GM23338 (cell line): ENCODE measurements at regions not wholly inside any gene's neighbourhood (a gene's known extent, or its start where the extent isn't known, plus 50 kb on each side); places are given as distances from the start of the nearest gene placed in this dataset.

Experiments used
- ATAC-seq: fragments of 200-7000 bp; cut with Tn5 transposase; 3 replicates; pipeline ENCODE4 v1.9.1; 2020
- DNase-seq: peaks from one replicate; pipeline ENCODE4 v3.0.0-alpha.2; 2015; ENCODE audit warnings: low spot score
- H2AFZ ChIP-seq: fragments of 200-600 bp; sonication (generic); 2 replicates; pipeline ENCODE4 v1.8.0; 2016; ENCODE audit warnings: antibody characterized with exemption, mild to moderate bottlenecking, moderate library complexity
- H3F3A ChIP-seq: fragments of 200-600 bp; sonication (generic); replicated peaks from 2 replicates; pipeline ENCODE4 v1.8.0; 2017; ENCODE audit warnings: antibody characterized with exemption, mixed run types, low read depth
- H3K27ac ChIP-seq: fragments of 200-600 bp; sonication (generic); 2 replicates; pipeline ENCODE4 v1.6.1; 2016; ENCODE audit warnings: low read depth
- H3K27me3 ChIP-seq: fragments of 200-600 bp; sonication (generic); 2 replicates; pipeline ENCODE4 v1.8.0; 2016; ENCODE audit warnings: mild to moderate bottlenecking, mixed run types, moderate library complexity; ENCODE audit not compliant: insufficient read depth
- H3K36me3 ChIP-seq: fragments of 200-600 bp; sonication (generic); 2 replicates; pipeline ENCODE4 v1.8.0; 2016; ENCODE audit warnings: mild to moderate bottlenecking; ENCODE audit not compliant: insufficient read depth
- H3K4me1 ChIP-seq: fragments of 200-600 bp; sonication (generic); 2 replicates; pipeline ENCODE4 v1.8.0; 2016; ENCODE audit warnings: mild to moderate bottlenecking, moderate library complexity; ENCODE audit not compliant: insufficient read depth
- H3K4me2 ChIP-seq: fragments of 200-600 bp; sonication (generic); 2 replicates; pipeline ENCODE4 v1.7.1; 2017; ENCODE audit warnings: mixed run types
- H3K4me3 ChIP-seq: fragments of 200-600 bp; sonication (generic); 2 replicates; pipeline ENCODE4 v1.6.1; 2016; ENCODE audit warnings: mixed run types
- H3K79me2 ChIP-seq: fragments of 200-600 bp; sonication (generic); replicated peaks from 2 replicates; pipeline ENCODE4 v1.8.0; 2017; ENCODE audit warnings: mild to moderate bottlenecking; ENCODE audit not compliant: insufficient read depth
- H3K9me2 ChIP-seq: fragments of 200-600 bp; sonication (generic); 2 replicates; pipeline ENCODE4 v1.8.0; 2017; ENCODE audit not compliant: insufficient read depth
- H4K20me1 ChIP-seq: fragments of 200-600 bp; sonication (generic); replicated peaks from 2 replicates; pipeline ENCODE4 v1.8.0; 2017; ENCODE audit warnings: mild to moderate bottlenecking; ENCODE audit not compliant: insufficient read depth
- H3K27ac Mint-ChIP-seq: 2 replicates; pipeline ENCODE4 v1.8.0; 2020; ENCODE audit warnings: inconsistent platforms, mild to moderate bottlenecking, moderate library complexity, mixed read lengths
- H3K27me3 Mint-ChIP-seq: 3 replicates; pipeline ENCODE4 v1.8.0; 2022; ENCODE audit warnings: low read depth, mild to moderate bottlenecking, moderate library complexity, mixed read lengths, inconsistent platforms; ENCODE audit not compliant: insufficient read depth, poor library complexity
- H3K36me3 Mint-ChIP-seq: 3 replicates; pipeline ENCODE4 v1.8.0; 2021; ENCODE audit warnings: low read depth, mild to moderate bottlenecking, inconsistent platforms, moderate library complexity, mixed read lengths
- H3K4me1 Mint-ChIP-seq: 3 replicates; pipeline ENCODE4 v1.8.0; 2020; ENCODE audit warnings: mild to moderate bottlenecking, inconsistent platforms, mixed read lengths
- H3K4me3 Mint-ChIP-seq: 3 replicates; pipeline ENCODE4 v1.8.0; 2021; ENCODE audit warnings: moderate library complexity, mild to moderate bottlenecking, inconsistent platforms, mixed read lengths
- H3K9me3 Mint-ChIP-seq: 3 replicates; pipeline ENCODE4 v1.8.0; 2020; ENCODE audit warnings: moderate library complexity, mild to moderate bottlenecking, inconsistent platforms, mixed read lengths
- CREB1 ChIP-seq: fragments of 250-450 bp; sonication (Bioruptor Pico); IDR thresholded peaks from 2 replicates; pipeline ENCODE4 v1.5.0; 2020; ENCODE audit warnings: low read depth, mild to moderate bottlenecking, moderate library complexity
- EZH2 ChIP-seq: fragments of 200-600 bp; sonication (generic); IDR thresholded peaks from one replicate; pipeline ENCODE4 v1.8.0; 2017; ENCODE audit warnings: antibody characterized with exemption, mild to moderate bottlenecking, low read depth; ENCODE audit not compliant: unreplicated experiment
- EZH2phosphoT487 ChIP-seq: fragments of 200-600 bp; sonication (generic); IDR thresholded peaks from one replicate; pipeline ENCODE4 v1.8.1; 2018; ENCODE audit warnings: antibody characterized with exemption; ENCODE audit not compliant: unreplicated experiment
- JUNB ChIP-seq: IDR thresholded peaks from one replicate; pipeline ENCODE4 v1.6.1; 2016; ENCODE audit warnings: antibody characterized with exemption; ENCODE audit not compliant: unreplicated experiment
- NANOG ChIP-seq: IDR thresholded peaks from 2 replicates; pipeline ENCODE4 v1.6.1; 2016; ENCODE audit warnings: antibody characterized with exemption, borderline replicate concordance
- STAT1 ChIP-seq: IDR thresholded peaks from one replicate; pipeline ENCODE4 v1.6.1; 2016; ENCODE audit warnings: antibody characterized with exemption; ENCODE audit not compliant: unreplicated experiment
- ZNF114 ChIP-seq: fragments of 250-450 bp; sonication (Bioruptor Pico); IDR thresholded peaks from 2 replicates; pipeline ENCODE4 v1.5.0; 2020; ENCODE audit warnings: mild to moderate bottlenecking, moderate library complexity
- ZNF331 ChIP-seq: fragments of 250-450 bp; sonication (Bioruptor Pico); IDR thresholded peaks from 2 replicates; pipeline ENCODE4 v1.5.0; 2020; ENCODE audit warnings: low read depth, mild to moderate bottlenecking, moderate library complexity
- TF ChIP-seq, protein P1 (sequence below): IDR thresholded peaks from one replicate; pipeline ENCODE4 v1.6.1; 2018; ENCODE audit warnings: antibody characterized with exemption; ENCODE audit not compliant: unreplicated experiment
- TF ChIP-seq, protein P2 (sequence below): fragments of 250-450 bp; sonication (Bioruptor Pico); IDR thresholded peaks from 2 replicates; pipeline ENCODE4 v1.5.0; 2020; ENCODE audit warnings: mild to moderate bottlenecking, moderate library complexity
- TF ChIP-seq, protein P3 (sequence below), 2 experiments: fragments of 200-600 bp in 1 of 2; sonication (generic) in 1 of 2; conservative IDR thresholded peaks; 2 replicates each; pipeline versions ENCODE4 v1.5.1 to v1.6.1; 2016 to 2017; ENCODE audit warnings: antibody characterized with exemption in 2 of 2, low read depth in 2 of 2, mild to moderate bottlenecking in 2 of 2, moderate library complexity in 1 of 2
- TF ChIP-seq, protein P4 (sequence below): IDR thresholded peaks from 2 replicates; pipeline ENCODE4 v1.6.1; 2016; ENCODE audit warnings: antibody characterized with exemption

DNA sequence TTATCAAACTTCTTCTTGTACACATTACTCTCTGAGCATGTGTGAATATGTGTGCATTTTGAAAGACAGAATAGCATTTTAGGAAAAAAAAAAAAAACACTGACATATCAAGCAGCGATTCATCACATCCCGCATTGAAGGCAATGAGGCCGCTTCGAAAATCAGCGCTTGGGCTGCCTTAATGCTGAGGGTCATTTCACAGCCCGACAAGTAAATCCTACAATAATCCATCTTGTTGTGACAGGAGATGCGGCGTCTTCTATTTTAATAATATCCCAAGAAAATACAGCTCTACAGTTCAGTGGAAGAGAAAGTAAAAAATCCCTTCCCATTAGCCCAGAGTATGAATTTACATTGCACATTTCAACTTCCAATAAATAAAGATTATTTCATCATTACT, 389.2 kb upstream of the GRM7 start:
- no peak overlapping the region for H3K27ac ChIP-seq
- H3K4me2 ChIP-seq, result no peak overlapping the region
- H4K20me1 ChIP-seq, result no peaks in the 10 kb centered on the region
- DNase-seq (no peak), ATAC-seq (no peak)
- Mint-ChIP-seq H3K36me3 (no peaks in the 10 kb centered on the region), H3K4me1 (no peaks in the 10 kb centered on the region; the same call in 2 of the 3 replicates), H3K27ac (no peak overlapping the region), H3K4me3 (no peak overlapping the region), H3K27me3 (no peaks in the 10 kb centered on the region), H3K9me3 (peaks cover 70% of the 10 kb centered on the region)
- no peaks in the 10 kb centered on the region for H3K79me2 ChIP-seq
- H3F3A ChIP-seq, result no peaks in the 10 kb centered on the region
- no peak overlapping the region for H2AFZ ChIP-seq
- no peaks in the 10 kb centered on the region for H3K27me3 ChIP-seq
- no peaks in the 10 kb centered on the region for H3K4me1 ChIP-seq
- H3K9me2 ChIP-seq, result no peaks in the 10 kb centered on the region
- no peak overlapping the region for H3K4me3 ChIP-seq
- no peak for TF ChIP-seq NANOG
- no peak for TF ChIP-seq ZNF114 (CRISPR knock-in tag)
- TF ChIP-seq, protein P1, sequence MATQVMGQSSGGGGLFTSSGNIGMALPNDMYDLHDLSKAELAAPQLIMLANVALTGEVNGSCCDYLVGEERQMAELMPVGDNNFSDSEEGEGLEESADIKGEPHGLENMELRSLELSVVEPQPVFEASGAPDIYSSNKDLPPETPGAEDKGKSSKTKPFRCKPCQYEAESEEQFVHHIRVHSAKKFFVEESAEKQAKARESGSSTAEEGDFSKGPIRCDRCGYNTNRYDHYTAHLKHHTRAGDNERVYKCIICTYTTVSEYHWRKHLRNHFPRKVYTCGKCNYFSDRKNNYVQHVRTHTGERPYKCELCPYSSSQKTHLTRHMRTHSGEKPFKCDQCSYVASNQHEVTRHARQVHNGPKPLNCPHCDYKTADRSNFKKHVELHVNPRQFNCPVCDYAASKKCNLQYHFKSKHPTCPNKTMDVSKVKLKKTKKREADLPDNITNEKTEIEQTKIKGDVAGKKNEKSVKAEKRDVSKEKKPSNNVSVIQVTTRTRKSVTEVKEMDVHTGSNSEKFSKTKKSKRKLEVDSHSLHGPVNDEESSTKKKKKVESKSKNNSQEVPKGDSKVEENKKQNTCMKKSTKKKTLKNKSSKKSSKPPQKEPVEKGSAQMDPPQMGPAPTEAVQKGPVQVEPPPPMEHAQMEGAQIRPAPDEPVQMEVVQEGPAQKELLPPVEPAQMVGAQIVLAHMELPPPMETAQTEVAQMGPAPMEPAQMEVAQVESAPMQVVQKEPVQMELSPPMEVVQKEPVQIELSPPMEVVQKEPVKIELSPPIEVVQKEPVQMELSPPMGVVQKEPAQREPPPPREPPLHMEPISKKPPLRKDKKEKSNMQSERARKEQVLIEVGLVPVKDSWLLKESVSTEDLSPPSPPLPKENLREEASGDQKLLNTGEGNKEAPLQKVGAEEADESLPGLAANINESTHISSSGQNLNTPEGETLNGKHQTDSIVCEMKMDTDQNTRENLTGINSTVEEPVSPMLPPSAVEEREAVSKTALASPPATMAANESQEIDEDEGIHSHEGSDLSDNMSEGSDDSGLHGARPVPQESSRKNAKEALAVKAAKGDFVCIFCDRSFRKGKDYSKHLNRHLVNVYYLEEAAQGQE, result no peak
- TF ChIP-seq JUNB, result no peak
- TF ChIP-seq, protein P2, sequence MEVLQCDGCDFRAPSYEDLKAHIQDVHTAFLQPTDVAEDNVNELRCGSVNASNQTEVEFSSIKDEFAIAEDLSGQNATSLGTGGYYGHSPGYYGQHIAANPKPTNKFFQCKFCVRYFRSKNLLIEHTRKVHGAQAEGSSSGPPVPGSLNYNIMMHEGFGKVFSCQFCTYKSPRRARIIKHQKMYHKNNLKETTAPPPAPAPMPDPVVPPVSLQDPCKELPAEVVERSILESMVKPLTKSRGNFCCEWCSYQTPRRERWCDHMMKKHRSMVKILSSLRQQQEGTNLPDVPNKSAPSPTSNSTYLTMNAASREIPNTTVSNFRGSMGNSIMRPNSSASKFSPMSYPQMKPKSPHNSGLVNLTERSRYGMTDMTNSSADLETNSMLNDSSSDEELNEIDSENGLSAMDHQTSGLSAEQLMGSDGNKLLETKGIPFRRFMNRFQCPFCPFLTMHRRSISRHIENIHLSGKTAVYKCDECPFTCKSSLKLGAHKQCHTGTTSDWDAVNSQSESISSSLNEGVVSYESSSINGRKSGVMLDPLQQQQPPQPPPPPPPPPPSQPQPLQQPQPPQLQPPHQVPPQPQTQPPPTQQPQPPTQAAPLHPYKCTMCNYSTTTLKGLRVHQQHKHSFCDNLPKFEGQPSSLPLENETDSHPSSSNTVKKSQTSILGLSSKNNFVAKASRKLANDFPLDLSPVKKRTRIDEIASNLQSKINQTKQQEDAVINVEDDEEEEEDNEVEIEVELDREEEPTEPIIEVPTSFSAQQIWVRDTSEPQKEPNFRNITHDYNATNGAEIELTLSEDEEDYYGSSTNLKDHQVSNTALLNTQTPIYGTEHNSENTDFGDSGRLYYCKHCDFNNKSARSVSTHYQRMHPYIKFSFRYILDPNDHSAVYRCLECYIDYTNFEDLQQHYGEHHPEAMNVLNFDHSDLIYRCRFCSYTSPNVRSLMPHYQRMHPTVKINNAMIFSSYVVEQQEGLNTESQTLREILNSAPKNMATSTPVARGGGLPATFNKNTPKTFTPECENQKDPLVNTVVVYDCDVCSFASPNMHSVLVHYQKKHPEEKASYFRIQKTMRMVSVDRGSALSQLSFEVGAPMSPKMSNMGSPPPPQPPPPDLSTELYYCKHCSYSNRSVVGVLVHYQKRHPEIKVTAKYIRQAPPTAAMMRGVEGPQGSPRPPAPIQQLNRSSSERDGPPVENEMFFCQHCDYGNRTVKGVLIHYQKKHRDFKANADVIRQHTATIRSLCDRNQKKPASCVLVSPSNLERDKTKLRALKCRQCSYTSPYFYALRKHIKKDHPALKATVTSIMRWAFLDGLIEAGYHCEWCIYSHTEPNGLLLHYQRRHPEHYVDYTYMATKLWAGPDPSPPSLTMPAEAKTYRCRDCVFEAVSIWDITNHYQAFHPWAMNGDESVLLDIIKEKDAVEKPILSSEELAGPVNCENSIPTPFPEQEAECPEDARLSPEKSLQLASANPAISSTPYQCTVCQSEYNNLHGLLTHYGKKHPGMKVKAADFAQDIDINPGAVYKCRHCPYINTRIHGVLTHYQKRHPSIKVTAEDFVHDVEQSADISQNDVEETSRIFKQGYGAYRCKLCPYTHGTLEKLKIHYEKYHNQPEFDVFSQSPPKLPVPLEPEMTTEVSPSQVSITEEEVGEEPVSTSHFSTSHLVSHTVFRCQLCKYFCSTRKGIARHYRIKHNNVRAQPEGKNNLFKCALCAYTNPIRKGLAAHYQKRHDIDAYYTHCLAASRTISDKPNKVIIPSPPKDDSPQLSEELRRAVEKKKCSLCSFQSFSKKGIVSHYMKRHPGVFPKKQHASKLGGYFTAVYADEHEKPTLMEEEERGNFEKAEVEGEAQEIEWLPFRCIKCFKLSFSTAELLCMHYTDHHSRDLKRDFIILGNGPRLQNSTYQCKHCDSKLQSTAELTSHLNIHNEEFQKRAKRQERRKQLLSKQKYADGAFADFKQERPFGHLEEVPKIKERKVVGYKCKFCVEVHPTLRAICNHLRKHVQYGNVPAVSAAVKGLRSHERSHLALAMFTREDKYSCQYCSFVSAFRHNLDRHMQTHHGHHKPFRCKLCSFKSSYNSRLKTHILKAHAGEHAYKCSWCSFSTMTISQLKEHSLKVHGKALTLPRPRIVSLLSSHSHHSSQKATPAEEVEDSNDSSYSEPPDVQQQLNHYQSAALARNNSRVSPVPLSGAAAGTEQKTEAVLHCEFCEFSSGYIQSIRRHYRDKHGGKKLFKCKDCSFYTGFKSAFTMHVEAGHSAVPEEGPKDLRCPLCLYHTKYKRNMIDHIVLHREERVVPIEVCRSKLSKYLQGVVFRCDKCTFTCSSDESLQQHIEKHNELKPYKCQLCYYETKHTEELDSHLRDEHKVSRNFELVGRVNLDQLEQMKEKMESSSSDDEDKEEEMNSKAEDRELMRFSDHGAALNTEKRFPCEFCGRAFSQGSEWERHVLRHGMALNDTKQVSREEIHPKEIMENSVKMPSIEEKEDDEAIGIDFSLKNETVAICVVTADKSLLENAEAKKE, result no peak
- TF ChIP-seq CREB1 (CRISPR knock-in tag), result no peak
- TF ChIP-seq EZH2phosphoT487, result no peak
- TF ChIP-seq, protein P3, sequence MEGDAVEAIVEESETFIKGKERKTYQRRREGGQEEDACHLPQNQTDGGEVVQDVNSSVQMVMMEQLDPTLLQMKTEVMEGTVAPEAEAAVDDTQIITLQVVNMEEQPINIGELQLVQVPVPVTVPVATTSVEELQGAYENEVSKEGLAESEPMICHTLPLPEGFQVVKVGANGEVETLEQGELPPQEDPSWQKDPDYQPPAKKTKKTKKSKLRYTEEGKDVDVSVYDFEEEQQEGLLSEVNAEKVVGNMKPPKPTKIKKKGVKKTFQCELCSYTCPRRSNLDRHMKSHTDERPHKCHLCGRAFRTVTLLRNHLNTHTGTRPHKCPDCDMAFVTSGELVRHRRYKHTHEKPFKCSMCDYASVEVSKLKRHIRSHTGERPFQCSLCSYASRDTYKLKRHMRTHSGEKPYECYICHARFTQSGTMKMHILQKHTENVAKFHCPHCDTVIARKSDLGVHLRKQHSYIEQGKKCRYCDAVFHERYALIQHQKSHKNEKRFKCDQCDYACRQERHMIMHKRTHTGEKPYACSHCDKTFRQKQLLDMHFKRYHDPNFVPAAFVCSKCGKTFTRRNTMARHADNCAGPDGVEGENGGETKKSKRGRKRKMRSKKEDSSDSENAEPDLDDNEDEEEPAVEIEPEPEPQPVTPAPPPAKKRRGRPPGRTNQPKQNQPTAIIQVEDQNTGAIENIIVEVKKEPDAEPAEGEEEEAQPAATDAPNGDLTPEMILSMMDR (conservative IDR thresholded peaks at IDR 0.05; ENCODE audit: low read depth in 2 of 2), result no peak
- TF ChIP-seq, protein P4, sequence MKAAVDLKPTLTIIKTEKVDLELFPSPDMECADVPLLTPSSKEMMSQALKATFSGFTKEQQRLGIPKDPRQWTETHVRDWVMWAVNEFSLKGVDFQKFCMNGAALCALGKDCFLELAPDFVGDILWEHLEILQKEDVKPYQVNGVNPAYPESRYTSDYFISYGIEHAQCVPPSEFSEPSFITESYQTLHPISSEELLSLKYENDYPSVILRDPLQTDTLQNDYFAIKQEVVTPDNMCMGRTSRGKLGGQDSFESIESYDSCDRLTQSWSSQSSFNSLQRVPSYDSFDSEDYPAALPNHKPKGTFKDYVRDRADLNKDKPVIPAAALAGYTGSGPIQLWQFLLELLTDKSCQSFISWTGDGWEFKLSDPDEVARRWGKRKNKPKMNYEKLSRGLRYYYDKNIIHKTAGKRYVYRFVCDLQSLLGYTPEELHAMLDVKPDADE, result no peak
- no peak for TF ChIP-seq ZNF331 (CRISPR knock-in tag)
- TF ChIP-seq STAT1, result no peak
- TF ChIP-seq EZH2, result no peak
- H3K36me3 ChIP-seq, result 0 out of 2 replicates have a peak, but pooled peaks cover 4% of the 10 kb centered on the region
